Kidney (tissue), 13 donors: ENCODE measurements at regions not wholly inside any gene's neighbourhood (a gene's known extent, or its start where the extent isn't known, plus 50 kb on each side); places are given as distances from the start of the nearest gene placed in this dataset.

Experiments
- DNase-seq, 5 donors: peaks; one replicate each; pipeline ENCODE4 v3.0.0-alpha.2; 2013 to 2020
- FAIRE-seq: peaks from 2 replicates; lab custom pipeline; 2012; peaks lifted over from hg19 to GRCh38; lab: Jason Lieb, UNC
- H3K27ac ChIP-seq, 2 donors: one replicate each; pipeline ENCODE4 v1.7.0; 2013; ENCODE audit warnings: low read depth in 2 of 2, low read length in 2 of 2, inconsistent platforms in 1 of 2
- H3K27me3 ChIP-seq: one replicate; pipeline ENCODE4 v1.7.1; 2013; ENCODE audit warnings: low read length, inconsistent platforms; ENCODE audit not compliant: control insufficient read depth, insufficient read depth
- H3K36me3 ChIP-seq, 3 donors: one replicate each; pipeline versions ENCODE4 v1.7.0 to v1.7.1; 2013; ENCODE audit warnings: low read length in 3 of 3, control low read depth in 1 of 3, inconsistent platforms in 1 of 3; ENCODE audit not compliant: insufficient read depth in 3 of 3, control insufficient read depth in 2 of 3
- H3K4me1 ChIP-seq, 3 donors: one replicate each; pipeline versions ENCODE4 v1.7.0 to v1.7.1; 2013; ENCODE audit warnings: low read length in 3 of 3, inconsistent platforms in 1 of 3, low read depth in 1 of 3; ENCODE audit not compliant: control insufficient read depth in 2 of 3, insufficient read depth in 2 of 3
- H3K4me3 ChIP-seq, 3 donors: one replicate each; pipeline versions ENCODE4 v1.7.0 to v1.8.1; 2013; ENCODE audit warnings: low read length in 3 of 3, control low read depth in 1 of 3, inconsistent platforms in 1 of 3
- H3K9ac ChIP-seq, 3 donors: one replicate each; pipeline versions ENCODE4 v1.7.0 to v1.7.1; 2013; ENCODE audit warnings: low read length in 3 of 3, control low read depth in 1 of 3, inconsistent platforms in 1 of 3
- H3K9me3 ChIP-seq, 3 donors: one replicate each; pipeline versions ENCODE4 v1.7.0 to v1.7.1; 2013; ENCODE audit warnings: low read length in 3 of 3, control low read depth in 1 of 3, inconsistent platforms in 1 of 3; ENCODE audit not compliant: control insufficient read depth in 2 of 3, insufficient read depth in 1 of 3
- CTCF ChIP-seq: IDR thresholded peaks from 3 replicates; pipeline ENCODE4 v1.5.1; 2012; ENCODE audit warnings: mild to moderate bottlenecking, moderate library complexity, borderline replicate concordance; ENCODE audit not compliant: insufficient read depth; ENCODE audit errors: extremely low read depth
- intact Hi-C: fragments of 100-400 bp; cut with DNase I; formaldehyde crosslinking; loops from one replicate; pipeline ENCODE4 v1.11.1; 2022
- donor health status: control.
- donor health status: control.
- donor health status: control.
- donor health status: control.
- donor health status: control.
- donor health status: DM: yes; HTN: yes; CAD: no.
- donor health status: Normal renal cell carcinoma (clear cell type).

GRCh38 chr1:115893545-115893944 is 52.6 kb upstream of the NHLH2 start:
- Histone ChIP-seq H3K36me3 (no peaks in the 10 kb centered on the region), H3K4me3 (no peak overlapping the region), H3K27ac (no peak overlapping the region), H3K9ac (no peak overlapping the region), H3K27me3 (no peaks in the 10 kb centered on the region), H3K4me1 (no peaks in the 10 kb centered on the region), H3K9me3 (no peaks in the 10 kb centered on the region)
- intact Hi-C loops = no loop called here
- no peak for TF ChIP-seq CTCF
- DNase-seq (no peak), FAIRE-seq (no peak)

DNA sequence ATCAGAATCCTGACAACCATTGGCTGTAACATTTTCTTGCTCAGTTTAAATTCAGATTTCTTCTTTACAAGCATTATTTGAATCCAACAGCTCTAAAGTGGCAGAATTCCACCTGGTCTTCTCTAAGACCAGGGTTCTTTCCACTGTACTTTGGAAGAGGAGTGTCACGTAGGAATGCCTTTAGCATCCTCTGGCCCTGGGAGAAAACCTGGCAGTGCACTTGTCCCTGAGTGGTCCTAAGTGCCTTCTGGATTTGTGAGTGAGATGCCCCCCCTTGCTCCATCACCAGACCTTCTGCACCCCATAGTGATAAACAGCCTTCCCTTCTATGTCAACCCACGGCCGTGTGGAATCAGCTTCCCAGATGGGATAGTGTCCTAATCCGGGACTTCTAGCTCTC is 57.1 kb upstream of the NHLH2 start:
- H3K9ac ChIP-seq = no peak overlapping the region
- no peak overlapping the region for H3K4me3 ChIP-seq
- no peaks in the 10 kb centered on the region for H3K27me3 ChIP-seq
- H3K9me3 ChIP-seq = no peaks in the 10 kb centered on the region
- no peaks in the 10 kb centered on the region for H3K36me3 ChIP-seq
- H3K4me1 ChIP-seq = no peaks in the 10 kb centered on the region
- intact Hi-C loops = no loop called here
- DNase-seq (no peak), FAIRE-seq (no peak)
- no peak for TF ChIP-seq CTCF
- H3K27ac ChIP-seq = no peak overlapping the region

DNA sequence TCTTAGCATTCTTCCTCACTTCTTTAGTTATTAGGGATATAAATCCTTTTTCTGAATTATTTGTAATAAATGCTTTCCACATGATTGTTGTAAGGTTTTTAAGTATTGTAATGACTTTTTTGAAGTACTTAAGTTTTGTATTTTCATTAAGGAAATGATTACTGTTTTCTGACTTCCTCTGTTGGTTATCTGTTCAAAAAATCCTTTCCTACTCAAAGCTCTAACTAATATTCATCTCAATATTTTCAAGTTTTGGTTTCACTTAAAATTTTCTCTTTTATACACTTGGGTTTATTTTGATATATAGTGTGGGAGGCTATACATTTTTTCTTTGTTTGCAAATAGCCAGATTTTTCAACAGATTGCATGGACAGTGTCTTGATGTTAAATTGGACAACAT is 59.9 kb upstream of the NHLH2 start:
- Histone ChIP-seq H3K4me1 (no peaks in the 10 kb centered on the region), H3K9ac (no peak overlapping the region), H3K4me3 (no peak overlapping the region), H3K27me3 (no peaks in the 10 kb centered on the region), H3K36me3 (no peaks in the 10 kb centered on the region), H3K27ac (no peak overlapping the region), H3K9me3 (no peaks in the 10 kb centered on the region)
- intact Hi-C loops = no loop called here
- DNase-seq (no peak), FAIRE-seq (no peak)
- no peak for TF ChIP-seq CTCF

- H3K4me3 ChIP-seq = no peak overlapping the region
- intact Hi-C loops = no loop called here
- no peaks in the 10 kb centered on the region for H3K27me3 ChIP-seq
- no peaks in the 10 kb centered on the region for H3K4me1 ChIP-seq
- H3K9ac ChIP-seq = no peak overlapping the region
- TF ChIP-seq CTCF = no peak
- H3K9me3 ChIP-seq = no peaks in the 10 kb centered on the region
- FAIRE-seq (no peak), DNase-seq (peak in 2 of 5 donors; percentile 27)
- H3K36me3 ChIP-seq = no peaks in the 10 kb centered on the region
- H3K27ac ChIP-seq = no peak overlapping the region
These were observed 65.7 kb upstream of the NHLH2 start for GRCh38 chr1:115906627-115907026.
